GM19452 (cell line): ENCODE measurements at regions not wholly inside any gene's neighbourhood (a gene's known extent, or its start where the extent isn't known, plus 50 kb on each side); places are given as distances from the start of the nearest gene placed in this dataset.

Experiments used
- ATAC-seq: cut with Tn5 transposase; IDR thresholded peaks from one replicate; pipeline ENCODE4 v1.9.1; 2021; ENCODE audit not compliant: unreplicated experiment

DNA sequence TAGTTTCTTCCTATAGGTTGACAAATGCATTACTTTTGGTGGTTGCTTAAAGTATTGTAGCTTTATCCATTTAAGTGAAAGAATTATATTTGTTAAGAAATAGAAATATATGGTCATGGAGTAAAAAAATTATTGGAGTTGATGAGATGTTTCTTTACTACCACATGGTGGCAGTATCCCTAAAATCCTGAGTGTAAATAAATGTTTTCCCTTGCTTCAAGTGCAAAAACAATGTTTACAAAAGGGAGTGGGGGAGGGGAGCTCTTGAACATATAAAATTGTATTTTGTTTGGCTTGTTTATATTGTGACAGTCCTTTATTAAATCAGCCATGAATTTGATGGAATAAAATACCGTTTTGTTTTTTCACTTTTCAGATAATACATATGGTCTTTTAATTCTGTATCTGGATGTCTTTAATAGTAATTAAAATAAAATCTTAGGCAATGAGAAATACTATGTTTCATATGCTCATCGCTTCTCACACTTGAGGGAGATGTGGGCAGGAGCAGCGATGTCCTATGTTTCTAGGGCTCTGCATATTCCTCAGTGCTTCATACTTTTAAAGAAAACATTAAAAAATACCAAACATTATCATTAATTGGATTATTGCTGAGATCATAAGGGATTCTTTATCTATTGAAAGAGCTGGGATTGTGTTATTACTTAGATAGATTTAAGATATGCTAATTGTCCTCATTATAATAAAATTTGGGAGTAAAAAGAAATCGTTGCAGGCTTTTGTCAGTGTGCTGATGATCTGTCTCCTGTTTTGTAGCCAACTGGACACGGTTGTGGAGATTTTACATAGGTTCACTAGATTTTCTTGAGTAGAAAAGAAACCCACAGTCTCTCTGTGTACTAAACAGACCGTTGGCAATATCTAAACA, 349.7 kb downstream of the TUSC7 start:
- ATAC-seq, result no peak

DNA sequence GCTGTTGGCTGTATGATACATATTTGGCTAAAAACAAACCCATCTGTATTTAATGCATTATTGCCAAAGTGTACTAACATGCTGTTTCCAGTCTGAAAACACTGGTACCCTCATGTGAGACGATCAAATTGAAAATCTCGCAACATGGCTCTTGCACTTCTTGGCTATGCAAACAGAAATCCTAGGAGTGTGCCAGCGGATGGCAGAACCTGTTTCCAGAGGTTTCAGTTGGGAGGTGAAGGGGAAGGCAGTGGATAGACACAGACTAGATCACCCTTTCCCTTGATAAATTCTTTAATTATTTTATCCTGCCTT, 350.3 kb downstream of the TUSC7 start:
- no peak for ATAC-seq

DNA sequence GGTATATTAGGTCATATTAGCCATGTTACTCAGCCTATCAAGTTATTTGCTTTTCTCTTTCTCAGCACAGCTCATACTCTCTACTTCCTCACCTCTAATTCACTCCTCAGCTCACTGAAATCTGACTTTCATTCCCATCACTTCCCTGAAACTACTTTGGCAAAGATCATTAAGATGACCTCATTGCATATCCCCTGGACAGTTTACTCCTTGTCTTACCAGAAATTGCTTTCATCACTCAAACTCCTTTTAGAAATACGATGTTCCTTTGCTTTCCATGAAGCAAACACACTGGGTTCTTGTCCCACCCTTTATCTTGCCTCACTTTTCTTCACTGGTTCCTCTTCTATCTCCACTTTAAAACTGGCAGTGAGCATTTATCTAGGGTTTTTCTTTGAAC, 354.4 kb downstream of the TUSC7 start:
- ATAC-seq, result no peak

DNA sequence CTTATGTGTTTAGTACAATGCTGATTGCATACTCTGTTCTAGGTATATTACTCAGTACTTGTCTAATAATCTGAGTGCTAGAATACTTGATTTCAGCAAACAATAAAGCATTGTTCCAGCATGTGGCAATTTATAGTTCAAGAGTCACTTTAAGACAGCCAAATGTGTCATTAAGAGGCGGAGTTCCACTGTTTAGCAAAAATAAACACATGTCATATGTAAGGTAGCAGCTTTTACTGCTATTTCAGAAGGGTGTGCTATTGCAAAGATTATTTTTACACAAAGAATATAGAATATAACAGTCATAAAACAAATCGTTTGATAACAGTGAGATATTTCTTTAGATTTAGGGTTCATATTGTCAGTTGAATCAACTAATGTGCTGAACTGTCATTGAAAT, 358.7 kb downstream of the TUSC7 start:
- no peak for ATAC-seq

DNA sequence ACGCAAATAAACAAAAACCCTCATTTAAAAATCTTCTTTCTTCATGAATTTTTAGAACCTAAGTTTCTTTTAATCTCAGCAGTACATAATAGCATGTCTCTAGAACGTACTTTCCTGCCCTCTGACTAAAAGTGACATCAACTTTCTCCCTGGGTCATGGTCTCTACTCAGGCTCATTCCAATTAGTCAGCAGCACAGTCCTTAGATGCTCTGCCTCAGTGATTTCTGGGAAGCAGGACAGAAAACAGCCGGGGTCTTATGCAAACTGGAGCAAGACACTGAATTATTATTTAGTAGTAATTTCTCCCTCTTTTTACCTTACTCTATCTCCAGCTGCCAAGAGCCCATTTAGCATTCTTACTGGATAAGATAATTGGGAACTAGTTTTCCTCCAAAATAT, 365.2 kb downstream of the TUSC7 start:
- no peak for ATAC-seq

DNA sequence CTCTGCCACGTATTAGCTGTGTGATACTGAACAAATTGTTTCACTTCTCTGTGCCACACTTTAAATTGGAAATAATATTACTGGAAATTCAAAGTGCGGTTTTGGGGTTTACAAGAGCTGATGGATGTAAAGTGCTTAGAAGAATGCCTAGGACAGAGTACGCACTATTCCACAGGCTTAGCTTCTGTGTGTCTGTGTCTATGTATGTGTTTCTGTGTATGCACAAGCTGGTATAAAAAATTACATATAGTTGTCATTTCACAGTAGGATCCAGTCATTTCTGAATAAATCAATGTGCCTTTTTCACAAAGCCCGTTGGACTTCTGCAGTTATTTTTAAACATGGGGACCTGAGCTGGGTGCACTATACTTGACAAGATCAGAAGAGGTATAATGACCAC, 370.4 kb downstream of the TUSC7 start:
- ATAC-seq, result no peak

DNA sequence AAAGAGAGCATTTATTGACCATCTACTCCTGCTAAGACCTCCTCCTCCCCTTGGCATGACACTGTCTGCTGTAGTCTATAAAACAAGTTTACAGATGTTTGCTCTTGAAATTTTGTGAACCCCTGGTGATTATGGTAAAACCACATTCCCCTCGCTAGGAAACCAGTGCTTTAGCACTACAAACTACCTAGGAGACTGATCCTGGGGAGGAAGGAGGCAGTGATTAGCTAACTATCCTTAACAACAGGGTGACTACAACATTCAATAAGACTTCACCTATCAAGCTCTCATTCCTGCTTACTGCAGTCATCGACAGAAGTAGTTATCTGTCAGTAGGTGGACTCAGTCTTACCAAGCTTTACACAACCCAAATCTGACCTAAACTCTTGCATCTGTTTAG, 371.3 kb downstream of the TUSC7 start:
- ATAC-seq, result no peak

DNA sequence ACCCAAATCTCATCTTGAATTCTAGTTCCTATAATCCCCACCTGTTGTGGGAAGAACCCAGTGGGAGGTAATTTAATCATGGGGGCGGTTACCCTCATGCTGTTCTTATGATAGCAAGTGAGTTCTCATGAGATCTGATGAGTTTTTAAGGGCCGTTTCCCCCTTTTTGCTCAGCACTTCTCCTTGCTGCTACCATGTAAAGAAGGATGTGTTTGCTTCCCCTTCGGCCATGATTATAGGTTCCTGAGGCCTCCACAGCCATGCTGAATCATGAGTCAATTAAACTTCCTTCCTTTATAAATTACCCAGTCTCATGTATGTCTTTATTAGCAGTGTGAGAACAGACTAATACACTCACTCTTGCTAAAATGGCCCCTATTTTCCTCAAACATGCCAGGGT, 374.7 kb downstream of the TUSC7 start:
- no peak for ATAC-seq

DNA sequence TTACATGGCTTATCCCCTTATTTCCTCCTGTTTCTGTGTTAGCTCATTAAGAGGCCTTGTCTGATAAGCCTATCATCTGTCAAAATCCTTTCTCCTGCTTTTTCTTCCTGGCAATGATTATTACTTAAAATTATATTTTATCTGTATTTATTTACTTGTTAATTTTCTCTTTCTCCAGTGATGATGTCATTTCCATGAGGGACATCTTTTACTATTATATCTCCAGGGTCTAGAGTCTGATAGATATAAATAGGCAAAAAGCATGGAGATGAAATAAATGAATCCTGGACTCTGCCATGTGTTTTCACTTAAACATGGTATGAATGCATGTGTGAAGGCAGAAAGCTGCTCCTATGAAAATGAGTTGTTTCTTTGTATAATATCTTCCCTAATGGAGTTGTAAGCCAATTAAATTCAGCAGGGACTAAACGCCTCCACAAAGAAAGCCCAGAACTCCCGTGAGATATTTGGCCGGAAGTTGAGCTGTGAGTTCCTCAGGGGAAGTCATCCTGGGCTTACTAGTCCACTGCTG, 375.2 kb downstream of the TUSC7 start:
- no peak for ATAC-seq

DNA sequence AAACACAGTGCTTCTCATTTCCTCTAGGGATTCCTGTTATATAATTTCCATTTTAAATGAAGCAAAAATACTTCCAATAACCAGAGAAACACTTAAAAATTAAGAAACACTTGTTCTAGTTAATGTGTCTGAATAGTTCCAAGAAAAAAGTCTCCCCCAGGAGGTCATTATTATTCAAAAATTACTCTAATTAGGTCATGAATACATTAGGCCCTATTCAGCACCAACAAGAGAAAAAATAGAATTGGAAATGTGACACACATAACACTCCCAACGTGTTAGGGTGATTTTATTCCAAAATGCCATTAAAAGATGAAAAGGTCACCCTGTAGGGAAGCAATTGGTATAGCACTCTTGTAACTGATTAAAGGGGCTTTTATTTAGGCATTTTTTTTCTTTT, 382.1 kb downstream of the TUSC7 start:
- no peak for ATAC-seq

DNA sequence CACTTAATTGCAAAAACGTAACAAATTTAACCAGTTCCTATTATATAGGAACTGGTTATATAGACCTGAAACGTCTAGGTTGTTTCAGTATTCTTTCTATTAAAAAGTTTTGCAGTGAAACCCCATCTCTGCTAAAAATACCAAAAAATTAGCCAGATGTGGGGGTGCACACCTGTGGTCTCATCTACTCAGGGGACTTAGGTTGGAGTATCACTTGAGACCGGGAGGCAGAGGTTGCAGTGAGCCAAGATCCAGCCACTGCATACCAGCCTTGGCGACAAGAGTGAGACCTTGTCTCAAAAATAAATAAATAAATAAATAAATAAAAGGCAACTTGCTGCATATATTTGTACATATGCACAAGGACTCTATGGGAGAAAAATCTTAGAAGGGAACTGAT, 387.0 kb downstream of the TUSC7 start:
- no peak for ATAC-seq

DNA sequence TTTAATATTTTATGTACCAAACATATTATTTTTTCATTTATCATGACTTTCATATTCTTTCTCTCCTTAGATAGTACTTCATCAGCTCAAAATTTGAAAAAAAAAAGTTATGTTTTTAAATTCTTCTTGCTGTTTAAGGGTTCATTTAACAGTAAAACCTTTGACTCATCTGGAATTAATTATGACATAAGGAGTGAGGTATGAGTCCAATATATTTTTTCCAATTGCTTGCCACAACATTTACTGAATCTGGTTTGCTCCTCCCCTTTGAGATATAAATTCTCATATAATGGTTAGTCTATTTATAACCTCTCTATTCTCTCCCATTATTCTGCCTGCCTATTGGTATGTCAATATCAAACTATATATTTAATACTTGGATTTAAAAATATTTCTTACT, 387.8 kb downstream of the TUSC7 start:
- ATAC-seq, result no peak

DNA sequence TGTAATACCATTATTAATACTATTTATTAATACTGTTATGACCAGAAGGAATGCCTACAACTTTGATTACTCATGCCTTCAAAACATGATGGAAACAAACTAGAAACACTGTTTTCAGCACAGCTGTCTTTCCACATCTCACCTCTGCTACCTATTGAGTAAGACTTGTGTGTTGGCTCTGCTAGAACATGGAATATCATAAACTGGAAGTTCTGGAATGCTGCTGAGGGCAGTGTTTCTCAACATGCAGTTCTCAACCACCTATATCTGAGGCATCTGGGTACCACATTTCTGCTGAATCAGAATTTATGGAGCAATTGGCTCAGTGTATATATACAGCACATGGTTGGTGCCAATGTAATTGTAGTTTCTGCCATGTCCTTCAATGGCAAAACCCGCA, 392.1 kb downstream of the TUSC7 start:
- ATAC-seq, result no peak

DNA sequence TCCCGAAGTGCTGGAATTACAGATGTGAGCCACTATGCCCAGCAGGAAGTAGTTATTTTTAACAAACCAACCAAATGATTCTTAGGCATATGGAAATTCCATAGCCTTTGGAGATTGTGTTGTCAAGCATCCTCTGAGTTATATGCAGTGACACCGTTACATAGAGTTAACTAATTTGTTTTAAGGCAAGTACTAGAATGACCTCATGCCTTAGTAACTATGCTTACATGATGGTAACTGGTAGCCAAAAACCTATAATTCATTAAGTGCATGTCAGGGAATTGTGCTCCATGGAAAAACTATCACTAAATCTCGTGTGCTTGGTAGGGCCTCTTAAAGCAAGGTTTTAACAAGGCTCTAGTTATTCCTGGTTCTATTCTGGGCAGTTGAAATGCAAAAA, 392.8 kb downstream of the TUSC7 start:
- ATAC-seq, result no peak

DNA sequence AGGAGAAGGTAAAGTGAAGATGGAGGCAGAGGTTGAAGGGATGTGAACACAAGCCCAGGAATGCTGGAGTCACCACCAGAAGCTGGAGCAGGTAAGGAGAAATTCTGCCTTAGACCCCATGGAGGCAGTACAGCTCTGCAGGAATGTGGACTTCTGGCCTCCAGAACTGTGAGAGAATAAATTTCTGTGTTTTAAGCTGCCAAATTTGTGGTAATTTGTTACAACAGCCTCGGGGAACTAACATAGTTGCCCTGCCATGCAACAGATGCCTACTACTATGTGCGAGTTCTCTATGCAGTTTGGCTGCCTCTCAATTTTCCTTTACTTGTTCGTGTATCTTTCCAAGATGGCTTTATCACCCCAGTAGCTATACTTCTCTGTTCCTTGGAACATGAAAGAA, 394.1 kb downstream of the TUSC7 start:
- no peak for ATAC-seq

DNA sequence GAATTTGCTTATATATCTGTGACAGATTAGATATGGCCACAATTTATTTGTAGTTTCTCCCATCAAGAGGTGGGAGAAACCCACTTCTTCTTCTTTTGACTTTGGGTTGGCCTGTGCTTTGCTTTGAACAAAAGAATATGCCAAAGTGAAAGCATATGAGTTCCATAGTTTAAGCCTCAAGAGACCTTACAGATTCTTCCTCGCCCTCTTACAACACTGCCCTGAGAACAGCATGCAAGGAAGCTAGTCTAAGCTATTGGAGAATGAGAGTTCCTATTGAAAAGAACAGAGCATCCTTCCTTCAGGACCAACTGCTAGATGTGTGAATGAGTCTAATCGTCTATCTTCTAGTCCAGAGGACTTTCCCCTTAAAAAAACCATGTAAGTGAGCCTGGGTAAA, 394.8 kb downstream of the TUSC7 start:
- ATAC-seq, result no peak

DNA sequence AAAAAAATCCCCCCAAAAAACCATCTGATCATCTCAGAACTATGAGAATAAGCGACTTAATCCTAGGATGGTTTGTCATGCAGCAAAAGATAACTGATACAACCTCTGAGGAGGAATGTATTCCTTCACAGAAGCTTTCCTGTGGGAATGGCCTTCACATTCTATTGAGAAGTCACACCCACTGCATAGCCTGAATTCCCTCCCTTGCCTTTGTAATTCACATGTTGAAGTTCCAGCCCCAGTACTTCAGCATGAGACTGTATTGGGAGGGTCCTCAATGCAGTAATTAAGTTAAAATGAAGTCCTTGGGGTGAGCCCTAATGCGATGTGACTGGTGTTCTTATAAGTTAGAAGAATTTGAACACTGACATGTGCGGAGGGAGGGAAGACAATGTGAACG, 395.2 kb downstream of the TUSC7 start:
- no peak for ATAC-seq

DNA sequence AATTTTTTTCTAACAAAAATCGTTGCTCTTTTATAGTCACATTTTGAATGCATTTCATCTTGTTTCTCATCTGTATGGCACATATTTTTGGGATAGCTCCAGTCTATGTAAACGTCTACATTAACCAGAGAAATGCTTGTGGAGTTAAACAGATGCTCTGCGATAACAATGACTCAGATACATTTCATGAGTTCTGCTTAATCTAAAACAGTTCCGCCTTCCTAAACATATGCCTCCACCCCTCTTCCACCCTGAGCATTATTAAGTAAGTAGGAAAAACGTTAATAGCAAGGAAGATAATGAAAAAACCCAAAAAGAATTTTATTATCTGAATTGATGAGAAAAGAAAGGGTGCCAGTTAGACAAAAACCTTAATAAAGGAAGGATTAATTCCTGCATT, 396.1 kb downstream of the TUSC7 start:
- no peak for ATAC-seq

DNA sequence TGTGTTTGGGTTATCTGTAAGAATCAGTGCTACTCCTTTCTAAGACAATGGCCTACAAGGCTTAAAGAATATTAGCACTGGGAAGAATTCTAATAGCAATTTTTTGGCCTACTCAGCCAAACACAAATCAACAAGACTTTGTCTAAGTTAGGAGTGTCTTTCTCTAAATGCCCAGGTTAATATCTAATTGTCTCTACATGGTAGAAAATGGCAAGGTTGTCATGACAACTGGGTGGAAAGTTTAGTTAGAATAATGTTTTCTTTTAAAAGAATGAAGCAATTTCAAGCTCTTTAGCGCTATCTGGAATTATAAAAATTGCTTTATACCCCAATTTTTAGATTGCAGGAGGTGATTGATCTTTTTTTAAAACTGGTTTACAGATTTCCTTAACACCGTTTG, 396.8 kb downstream of the TUSC7 start:
- ATAC-seq, result no peak

DNA sequence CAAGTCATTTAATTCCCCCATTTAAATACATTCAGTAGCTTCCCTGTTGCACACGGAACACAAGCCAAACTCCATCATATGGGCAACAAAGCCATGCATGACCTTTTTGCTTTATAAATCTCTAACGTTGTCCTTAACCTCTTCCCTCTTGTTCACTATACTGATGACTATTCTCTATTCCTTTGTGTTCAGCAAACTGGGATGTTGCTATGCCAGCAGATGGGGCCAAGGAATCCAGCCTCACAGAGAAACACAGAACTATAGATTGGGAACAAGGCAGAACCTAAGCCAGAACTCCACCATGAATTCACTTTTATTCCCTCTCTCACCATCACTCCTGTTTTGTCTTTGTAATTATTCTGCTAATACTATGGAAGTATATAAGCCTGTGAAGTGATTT, 398.4 kb downstream of the TUSC7 start:
- no peak for ATAC-seq

DNA sequence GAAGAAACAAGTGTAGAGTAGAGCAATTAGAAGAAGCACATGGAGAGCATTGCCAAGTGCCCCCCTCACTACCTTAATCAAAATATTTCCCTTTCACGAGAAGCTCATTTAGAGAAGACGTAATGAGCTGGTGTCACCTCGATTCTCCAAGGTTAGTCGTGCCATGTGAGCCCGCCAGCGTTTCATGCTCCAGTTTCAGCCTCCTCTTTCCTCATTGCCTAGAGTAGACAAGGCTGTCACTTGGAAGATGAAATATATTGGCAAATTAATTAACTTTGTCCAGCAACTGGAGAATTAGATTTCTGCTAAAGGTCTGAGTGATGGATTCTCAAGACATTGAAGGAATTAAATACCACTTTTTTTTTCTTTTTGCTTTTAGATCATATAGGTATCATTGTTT, 399.6 kb downstream of the TUSC7 start:
- no peak for ATAC-seq

DNA sequence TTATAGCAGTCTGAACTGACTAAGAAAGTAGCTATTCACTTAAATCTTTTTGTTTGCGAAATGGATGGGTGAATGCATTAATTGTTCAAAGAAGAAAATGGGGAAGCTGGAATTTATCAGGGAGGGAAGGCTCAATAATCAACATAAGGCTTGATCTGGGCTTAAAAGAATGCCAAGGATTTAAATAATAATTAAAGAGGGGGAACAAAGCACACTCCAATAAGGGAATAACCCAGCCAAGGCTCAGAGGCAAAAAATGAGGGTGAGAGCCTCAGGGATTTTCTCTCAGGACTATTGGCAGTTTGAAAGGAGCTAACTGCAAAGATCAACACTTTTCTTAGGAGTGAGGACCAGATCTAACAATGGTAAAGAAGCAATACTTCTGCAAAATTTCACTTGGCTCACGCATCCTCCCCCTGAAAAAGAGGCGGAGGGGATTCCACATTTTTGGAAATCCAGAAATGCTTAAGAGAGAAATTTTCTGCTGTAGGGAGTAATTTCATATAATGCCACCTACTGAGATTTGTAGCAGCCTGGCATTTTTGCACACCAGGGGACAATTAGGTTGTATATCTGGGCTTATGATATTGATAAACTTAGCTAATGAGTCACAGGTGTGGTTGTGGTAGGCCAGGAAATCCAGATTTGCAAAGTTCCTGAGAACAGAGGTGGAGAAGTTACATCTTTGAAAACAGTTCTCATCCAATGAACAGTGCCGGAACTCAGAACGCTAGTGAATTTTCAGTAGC, 405.1 kb downstream of the TUSC7 start:
- ATAC-seq, result no peak
